Stimulated activated CD8-positive, alpha-beta memory T cell treated with anti-CD3 and anti-CD28 coated beads, Interleukin-15, amount 100 ng/mL, for 1 hour (primary cell): ENCODE measurements at regions not wholly inside any gene's neighbourhood (a gene's known extent, or its start where the extent isn't known, plus 50 kb on each side); places are given as distances from the start of the nearest gene placed in this dataset.
"Not testable (repeated sequence)": the region's sequence is repeated elsewhere in the genome, so short reads cannot be mapped to it uniquely, and the experiment has no call there.

Experiments used
- DNase-seq: peaks from one replicate; pipeline ENCODE4 v3.0.0-alpha.2; 2020; ENCODE audit warnings: low read depth

- DNase-seq = no peak
Observed at GRCh38 chr7:25669281-25669781, 441.0 kb upstream of the NPVF start.

GRCh38 chr7:25669961-25670841 is 441.9 kb upstream of the NPVF start:
- DNase-seq = no peak

- DNase-seq = no peak
Observed at GRCh38 chr7:25671111-25671510, 442.8 kb upstream of the NPVF start.

GRCh38 chr7:25672496-25672895 is 444.2 kb upstream of the NPVF start:
- DNase-seq = no peak

GRCh38 chr7:25675789-25676474 is 447.6 kb upstream of the NPVF start:
- DNase-seq = no peak

- no peak for DNase-seq
Observed at GRCh38 chr7:25677595-25677994, 449.3 kb upstream of the NPVF start.

GRCh38 chr7:25678215-25678614 is 449.9 kb upstream of the NPVF start:
- no peak for DNase-seq

GRCh38 chr7:25680636-25681035 is 452.4 kb upstream of the NPVF start:
- no peak for DNase-seq

GRCh38 chr7:25684360-25684759 is 456.1 kb upstream of the NPVF start:
- DNase-seq = no peak

GRCh38 chr7:25686493-25686892 is 458.2 kb upstream of the NPVF start:
- no peak for DNase-seq

- no peak for DNase-seq
Observed at GRCh38 chr7:25694211-25694610, 457.8 kb upstream of the NFE2L3 start.

- DNase-seq = no peak
Observed at GRCh38 chr7:25694699-25695098, 457.3 kb upstream of the NFE2L3 start.

GRCh38 chr7:25696571-25696970 is 455.4 kb upstream of the NFE2L3 start:
- DNase-seq = no peak

GRCh38 chr7:25698451-25699113 is 453.4 kb upstream of the NFE2L3 start:
- DNase-seq = no peak

GRCh38 chr7:25700141-25700540 is 451.9 kb upstream of the NFE2L3 start:
- not testable (repeated sequence) for DNase-seq

GRCh38 chr7:25704413-25704812 is 447.6 kb upstream of the NFE2L3 start:
- DNase-seq = no peak

GRCh38 chr7:25706764-25707163 is 445.2 kb upstream of the NFE2L3 start:
- no peak for DNase-seq

GRCh38 chr7:25707768-25708620 is 444.0 kb upstream of the NFE2L3 start:
- DNase-seq = no peak

GRCh38 chr7:25710959-25711358 is 441.0 kb upstream of the NFE2L3 start:
- DNase-seq = no peak

GRCh38 chr7:25711940-25712339 is 440.1 kb upstream of the NFE2L3 start:
- no peak for DNase-seq

- no peak for DNase-seq
Observed at GRCh38 chr7:25712500-25712899, 439.5 kb upstream of the NFE2L3 start.

GRCh38 chr7:25714013-25714412 is 438.0 kb upstream of the NFE2L3 start:
- DNase-seq = no peak
